Smooth muscle cell (in vitro differentiated cells): ENCODE measurements at regions not wholly inside any gene's neighbourhood (a gene's known extent, or its start where the extent isn't known, plus 50 kb on each side); places are given as distances from the start of the nearest gene placed in this dataset.

Experiments
- DNase-seq: peaks from one replicate; lab custom pipeline; 2025; ENCODE audit not compliant: unreplicated experiment; lab: John Stamatoyannopoulos, UW
- H2AFZ ChIP-seq: fragments of 200-600 bp; sonication (generic); 2 replicates; pipeline ENCODE4 v1.6.0; 2016; ENCODE audit warnings: antibody characterized with exemption, low read depth, mild to moderate bottlenecking
- H3F3A ChIP-seq: fragments of 200-600 bp; sonication (generic); 2 replicates; pipeline ENCODE4 v1.6.0; 2017; ENCODE audit warnings: antibody characterized with exemption, low read depth
- H3K27ac ChIP-seq: fragments of 200-600 bp; sonication (generic); 2 replicates; pipeline ENCODE4 v1.5.1; 2016; ENCODE audit warnings: low read depth, mild to moderate bottlenecking
- H3K27me3 ChIP-seq: fragments of 200-600 bp; sonication (generic); 2 replicates; pipeline ENCODE4 v1.6.1; 2016; ENCODE audit warnings: low read depth, mild to moderate bottlenecking
- H3K36me3 ChIP-seq: fragments of 200-600 bp; sonication (generic); 2 replicates; pipeline ENCODE4 v1.5.1; 2016; ENCODE audit warnings: low read depth
- H3K4me1 ChIP-seq: fragments of 200-600 bp; sonication (generic); 2 replicates; pipeline ENCODE4 v1.5.1; 2016; ENCODE audit warnings: low read depth
- H3K4me2 ChIP-seq: fragments of 200-600 bp; sonication (generic); 2 replicates; pipeline ENCODE4 v1.6.0; 2016; ENCODE audit warnings: mild to moderate bottlenecking
- H3K4me3 ChIP-seq: fragments of 200-600 bp; sonication (generic); 2 replicates; pipeline ENCODE4 v1.5.1; 2016; ENCODE audit warnings: mild to moderate bottlenecking
- H3K79me2 ChIP-seq: fragments of 200-600 bp; sonication (generic); 2 replicates; pipeline ENCODE4 v1.6.0; 2016; ENCODE audit warnings: low read depth, mild to moderate bottlenecking
- H3K9ac ChIP-seq: fragments of 200-600 bp; sonication (generic); 2 replicates; pipeline ENCODE4 v1.6.0; 2016; ENCODE audit warnings: low read depth
- H3K9me3 ChIP-seq: fragments of 200-600 bp; sonication (generic); replicated peaks from 2 replicates; pipeline ENCODE4 v1.5.1; 2016; ENCODE audit warnings: low read depth
- H4K20me1 ChIP-seq: fragments of 200-600 bp; sonication (generic); 2 replicates; pipeline ENCODE4 v1.6.0; 2016; ENCODE audit warnings: low read depth
- WGBS: methylation state at CpG from one replicate; pipeline ENCODE4 v1.1.7; 2016; ENCODE audit warnings: low lambda C conversion rate; 5-methylcytosine and 5-hydroxymethylcytosine counted together
- TF ChIP-seq, protein P1 (sequence below): fragments of 200-600 bp; sonication (generic); IDR thresholded peaks from 2 replicates; pipeline ENCODE4 v1.5.1; 2017; ENCODE audit warnings: borderline replicate concordance, mild to moderate bottlenecking, antibody characterized with exemption; ENCODE audit not compliant: insufficient read depth, poor library complexity, severe bottlenecking

GRCh38 chr15:47209591-47209990 lies 507.7 kb upstream of the SEMA6D start:
- WGBS = 97% methylated on average over 3 of the region's 3 CpGs
- DNase-seq = no peak

DNA sequence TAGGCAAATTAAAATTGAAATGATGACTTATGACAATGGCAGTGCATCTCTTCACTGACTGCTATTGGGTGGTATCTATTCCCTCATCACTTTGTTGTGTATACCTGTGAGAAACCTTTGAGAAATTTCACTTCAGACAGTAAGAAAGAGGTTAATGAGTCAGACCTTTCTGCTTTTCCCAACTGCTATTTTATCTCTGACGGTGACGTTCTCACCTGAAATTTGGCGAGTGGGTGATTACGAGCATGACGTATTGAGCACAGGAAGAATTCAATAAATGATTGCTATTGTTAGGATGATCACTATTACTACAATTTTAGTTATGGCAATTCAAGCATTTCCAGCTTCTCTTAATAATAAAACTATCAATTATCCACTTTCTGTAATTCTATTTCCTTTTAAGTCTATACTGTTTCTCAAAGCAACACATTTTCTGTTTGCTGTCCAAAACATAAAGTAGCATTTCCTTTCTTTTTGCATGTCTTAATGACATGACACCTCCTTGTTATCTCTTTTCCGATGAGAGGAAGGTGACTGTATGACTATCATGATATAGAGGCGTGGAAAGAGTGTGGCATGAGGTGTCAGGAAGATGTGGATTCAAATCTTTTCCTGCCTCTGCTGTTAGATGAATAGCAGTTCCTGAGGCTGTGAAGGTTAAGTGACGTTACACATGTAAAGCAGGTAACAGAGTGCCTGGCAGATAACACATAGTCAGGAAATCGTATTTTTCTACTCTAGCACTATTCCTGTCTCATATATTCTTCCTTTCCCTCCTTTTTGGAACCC lies 504.9 kb upstream of the SEMA6D start:
- H3K4me2 ChIP-seq = no peak overlapping the region
- no peaks in the 10 kb centered on the region for H3F3A ChIP-seq
- no peaks in the 10 kb centered on the region for H4K20me1 ChIP-seq
- no peak overlapping the region for H2AFZ ChIP-seq
- no peaks in the 10 kb centered on the region for H3K79me2 ChIP-seq
- H3K9ac ChIP-seq = no peak overlapping the region
- H3K4me1 ChIP-seq = no peaks in the 10 kb centered on the region
- no peak for DNase-seq
- 83% methylated on average over 9 of the region's 9 CpGs for WGBS
- TF ChIP-seq, protein P1, sequence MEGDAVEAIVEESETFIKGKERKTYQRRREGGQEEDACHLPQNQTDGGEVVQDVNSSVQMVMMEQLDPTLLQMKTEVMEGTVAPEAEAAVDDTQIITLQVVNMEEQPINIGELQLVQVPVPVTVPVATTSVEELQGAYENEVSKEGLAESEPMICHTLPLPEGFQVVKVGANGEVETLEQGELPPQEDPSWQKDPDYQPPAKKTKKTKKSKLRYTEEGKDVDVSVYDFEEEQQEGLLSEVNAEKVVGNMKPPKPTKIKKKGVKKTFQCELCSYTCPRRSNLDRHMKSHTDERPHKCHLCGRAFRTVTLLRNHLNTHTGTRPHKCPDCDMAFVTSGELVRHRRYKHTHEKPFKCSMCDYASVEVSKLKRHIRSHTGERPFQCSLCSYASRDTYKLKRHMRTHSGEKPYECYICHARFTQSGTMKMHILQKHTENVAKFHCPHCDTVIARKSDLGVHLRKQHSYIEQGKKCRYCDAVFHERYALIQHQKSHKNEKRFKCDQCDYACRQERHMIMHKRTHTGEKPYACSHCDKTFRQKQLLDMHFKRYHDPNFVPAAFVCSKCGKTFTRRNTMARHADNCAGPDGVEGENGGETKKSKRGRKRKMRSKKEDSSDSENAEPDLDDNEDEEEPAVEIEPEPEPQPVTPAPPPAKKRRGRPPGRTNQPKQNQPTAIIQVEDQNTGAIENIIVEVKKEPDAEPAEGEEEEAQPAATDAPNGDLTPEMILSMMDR = no peak
- H3K36me3 ChIP-seq = no peaks in the 10 kb centered on the region
- H3K9me3 ChIP-seq = no peaks in the 10 kb centered on the region
- H3K4me3 ChIP-seq = no peak overlapping the region
- H3K27me3 ChIP-seq = no peaks in the 10 kb centered on the region
- no peak overlapping the region for H3K27ac ChIP-seq

More at GRCh38 chr15:47209591-47209990, 507.7 kb upstream of the SEMA6D start:
- H3K27me3 ChIP-seq = no peaks in the 10 kb centered on the region
- H3K4me1 ChIP-seq = no peaks in the 10 kb centered on the region
- H3K9me3 ChIP-seq = no peaks in the 10 kb centered on the region
- H3K4me2 ChIP-seq = no peak overlapping the region
- no peak overlapping the region for H3K9ac ChIP-seq
- no peak overlapping the region for H2AFZ ChIP-seq
- H3K4me3 ChIP-seq = no peak overlapping the region
- H3F3A ChIP-seq = no peaks in the 10 kb centered on the region
- H3K36me3 ChIP-seq = no peaks in the 10 kb centered on the region
- TF ChIP-seq, protein P1 = no peak
- H3K79me2 ChIP-seq = no peaks in the 10 kb centered on the region
- H3K27ac ChIP-seq = no peak overlapping the region
- no peaks in the 10 kb centered on the region for H4K20me1 ChIP-seq

- Histone ChIP-seq H3F3A (no peaks in the 10 kb centered on the region), H3K4me3 (no peak overlapping the region), H3K79me2 (no peaks in the 10 kb centered on the region), H4K20me1 (no peaks in the 10 kb centered on the region), H3K9ac (no peak overlapping the region), H3K4me1 (no peaks in the 10 kb centered on the region), H3K9me3 (no peaks in the 10 kb centered on the region), H3K27me3 (no peaks in the 10 kb centered on the region), H3K27ac (no peak overlapping the region), H2AFZ (no peak overlapping the region), H3K4me2 (no peak overlapping the region), H3K36me3 (no peaks in the 10 kb centered on the region)
- 73% methylated on average over 6 of the region's 6 CpGs for WGBS
- no peak for DNase-seq
- TF ChIP-seq, protein P1 = no peak
Observed at GRCh38 chr15:47213883-47214282, 503.4 kb upstream of the SEMA6D start.

DNA sequence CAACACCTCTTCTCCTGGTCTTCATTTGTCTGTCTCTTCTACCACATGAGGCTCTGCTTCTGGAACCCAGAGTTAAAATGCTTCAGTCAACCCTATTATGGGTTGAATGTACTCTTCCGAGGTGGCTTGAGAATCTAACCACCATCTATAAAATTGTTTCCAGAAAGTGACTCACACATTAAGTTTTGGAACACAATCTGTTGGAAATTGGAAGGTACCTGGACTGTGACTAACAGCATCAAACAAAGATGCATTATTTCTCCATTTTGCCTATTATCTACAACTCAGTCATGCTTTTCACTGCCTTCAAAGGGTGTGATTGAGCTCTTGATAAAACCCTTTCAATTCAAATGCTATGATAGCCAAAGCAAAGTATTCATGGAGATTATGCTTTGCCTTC lies 499.0 kb upstream of the SEMA6D start:
- no peaks in the 10 kb centered on the region for H4K20me1 ChIP-seq
- no peak overlapping the region for H3K4me3 ChIP-seq
- no peak for DNase-seq
- no peak overlapping the region for H2AFZ ChIP-seq
- TF ChIP-seq, protein P1 = no peak
- H3K27me3 ChIP-seq = no peaks in the 10 kb centered on the region
- no peaks in the 10 kb centered on the region for H3K9me3 ChIP-seq
- no peaks in the 10 kb centered on the region for H3K4me1 ChIP-seq
- H3K9ac ChIP-seq = no peak overlapping the region
- H3K4me2 ChIP-seq = no peak overlapping the region
- WGBS = 95% methylated on average over 1 of the region's 1 CpG
- H3K27ac ChIP-seq = no peak overlapping the region
- no peaks in the 10 kb centered on the region for H3F3A ChIP-seq
- no peaks in the 10 kb centered on the region for H3K36me3 ChIP-seq
- no peaks in the 10 kb centered on the region for H3K79me2 ChIP-seq
